H9 (cell line): ENCODE measurements at regions not wholly inside any gene's neighbourhood (a gene's known extent, or its start where the extent isn't known, plus 50 kb on each side); places are given as distances from the start of the nearest gene placed in this dataset.

ENCODE experiments used
- DNase-seq: peaks from one replicate; pipeline ENCODE4 v3.0.0-alpha.2; 2017
- H2AFZ ChIP-seq: one replicate; pipeline ENCODE4 v1.6.1; 2013; ENCODE audit warnings: mild to moderate bottlenecking, low read length, control low read depth, moderate library complexity
- H2AK5ac ChIP-seq: 2 replicates; pipeline ENCODE4 v1.6.1; 2013; ENCODE audit warnings: low read length, control low read depth, mixed read lengths; ENCODE audit not compliant: insufficient read length
- H2BK120ac ChIP-seq: one replicate; pipeline ENCODE4 v1.6.1; 2013; ENCODE audit warnings: low read depth, mild to moderate bottlenecking, low read length, control low read depth, inconsistent platforms; ENCODE audit not compliant: poor library complexity, severe bottlenecking
- H2BK12ac ChIP-seq: 2 replicates; pipeline ENCODE4 v1.6.1; 2013; ENCODE audit warnings: low read length, control low read depth, mixed read lengths, low read depth; ENCODE audit not compliant: insufficient read length
- H2BK15ac ChIP-seq: 2 replicates; pipeline ENCODE4 v1.6.1; 2013; ENCODE audit warnings: low read depth, low read length, control low read depth
- H2BK20ac ChIP-seq: one replicate; pipeline ENCODE4 v1.6.1; 2013; ENCODE audit warnings: low read depth, mild to moderate bottlenecking, low read length, control low read depth, inconsistent platforms; ENCODE audit not compliant: poor library complexity, severe bottlenecking
- H2BK5ac ChIP-seq: 2 replicates; pipeline ENCODE4 v1.6.1; 2013; ENCODE audit warnings: low read length, control low read depth, mixed read lengths; ENCODE audit not compliant: insufficient read length
- H3K14ac ChIP-seq: 2 replicates; pipeline ENCODE4 v1.6.1; 2013; ENCODE audit warnings: low read length, control low read depth; ENCODE audit not compliant: insufficient read depth
- H3K18ac ChIP-seq: 2 replicates; pipeline ENCODE4 v1.6.1; 2013; ENCODE audit warnings: low read depth, mild to moderate bottlenecking, mixed read lengths, low read length, control low read depth; ENCODE audit not compliant: insufficient read length
- H3K23ac ChIP-seq: 2 replicates; pipeline ENCODE4 v1.6.1; 2013; ENCODE audit warnings: low read length, control low read depth, mixed read lengths, low read depth; ENCODE audit not compliant: insufficient read length
- H3K23me2 ChIP-seq: 2 replicates; pipeline ENCODE4 v1.6.1; 2013; ENCODE audit warnings: low read depth, mild to moderate bottlenecking, mixed read lengths, low read length, control low read depth; ENCODE audit not compliant: insufficient read length, poor library complexity, severe bottlenecking
- H3K27ac ChIP-seq: 2 replicates; pipeline ENCODE4 v1.5.1; 2013; ENCODE audit warnings: low read length, control low read depth, mixed read lengths, low read depth; ENCODE audit not compliant: insufficient read length
- H3K27me3 ChIP-seq: 2 replicates; pipeline ENCODE4 v1.6.1; 2013; ENCODE audit warnings: low read length, control low read depth, inconsistent platforms; ENCODE audit not compliant: insufficient read depth
- H3K4ac ChIP-seq: 2 replicates; pipeline ENCODE4 v1.6.1; 2013; ENCODE audit warnings: low read depth, mild to moderate bottlenecking, control low read depth, inconsistent platforms, low read length, moderate library complexity
- H3K4me1 ChIP-seq: 2 replicates; pipeline ENCODE4 v1.6.1; 2013; ENCODE audit warnings: low read length, control low read depth, inconsistent platforms; ENCODE audit not compliant: insufficient read depth
- H3K4me2 ChIP-seq: 2 replicates; pipeline ENCODE4 v1.6.1; 2013; ENCODE audit warnings: low read length, control low read depth, mixed read lengths; ENCODE audit not compliant: insufficient read length, insufficient read depth
- H3K56ac ChIP-seq: 2 replicates; pipeline ENCODE4 v1.6.1; 2013; ENCODE audit warnings: low read depth, mild to moderate bottlenecking, mixed read lengths, low read length, control low read depth; ENCODE audit not compliant: insufficient read length
- H3K79me1 ChIP-seq: 2 replicates; pipeline ENCODE4 v1.6.1; 2013; ENCODE audit warnings: low read depth, mild to moderate bottlenecking, moderate library complexity, low read length, control low read depth, inconsistent platforms; ENCODE audit not compliant: insufficient read depth, poor library complexity, severe bottlenecking
- H3K79me2 ChIP-seq: 2 replicates; pipeline ENCODE4 v1.6.1; 2013; ENCODE audit warnings: low read length, control low read depth, inconsistent platforms; ENCODE audit not compliant: insufficient read depth
- H3K9ac ChIP-seq: 2 replicates; pipeline ENCODE4 v1.6.1; 2013; ENCODE audit warnings: low read length, control low read depth, mixed read lengths; ENCODE audit not compliant: insufficient read length; ENCODE audit errors: extremely low read depth
- H3K9me3 ChIP-seq: one replicate; pipeline ENCODE4 v1.6.1; 2013; ENCODE audit warnings: low read depth, low read length, inconsistent platforms; ENCODE audit not compliant: control insufficient read depth
- H3T11ph ChIP-seq: one replicate; pipeline ENCODE4 v1.6.1; 2013; ENCODE audit warnings: mild to moderate bottlenecking, low read length, control low read depth, inconsistent platforms
- H4K20me1 ChIP-seq: one replicate; pipeline ENCODE4 v1.6.1; 2013; ENCODE audit not compliant: control insufficient read depth, insufficient read length, insufficient read depth
- H4K5ac ChIP-seq: 2 replicates; pipeline ENCODE4 v1.6.1; 2013; ENCODE audit warnings: low read depth, mild to moderate bottlenecking, mixed read lengths, low read length, control low read depth; ENCODE audit not compliant: insufficient read length
- H4K8ac ChIP-seq: replicated peaks from 2 replicates; pipeline ENCODE4 v1.6.1; 2013; ENCODE audit warnings: low read length, control low read depth, mixed read lengths, low read depth; ENCODE audit not compliant: insufficient read length
- H4K91ac ChIP-seq: 2 replicates; pipeline ENCODE4 v1.6.1; 2013; ENCODE audit warnings: low read depth, mild to moderate bottlenecking, moderate library complexity, mixed read lengths, low read length, control low read depth; ENCODE audit not compliant: insufficient read length
- H3K27ac Mint-ChIP-seq, 3 experiments: 2 replicates in 2 of 3; 3 replicates in 1 of 3; pipeline ENCODE4 v1.8.0; 2020 to 2021; ENCODE audit warnings: mixed read lengths in 3 of 3, mild to moderate bottlenecking in 1 of 3, moderate library complexity in 1 of 3
- H3K27me3 Mint-ChIP-seq: 2 replicates; pipeline ENCODE4 v1.8.0; 2021; ENCODE audit warnings: low read depth, mild to moderate bottlenecking, moderate library complexity, mixed read lengths
- H3K36me3 Mint-ChIP-seq, 3 experiments: 2 replicates in 2 of 3; 3 replicates in 1 of 3; pipeline ENCODE4 v1.8.0; 2020 to 2021; ENCODE audit warnings: low read depth in 3 of 3, mixed read lengths in 3 of 3; ENCODE audit not compliant: insufficient read depth in 1 of 3
- H3K4me1 Mint-ChIP-seq, 2 experiments: 2 replicates each; pipeline ENCODE4 v1.8.0; 2020; ENCODE audit warnings: mixed read lengths in 2 of 2
- H3K4me3 Mint-ChIP-seq, 2 experiments: 2 replicates in 1 of 2; 3 replicates in 1 of 2; pipeline ENCODE4 v1.8.0; 2020 to 2021; ENCODE audit warnings: mild to moderate bottlenecking in 2 of 2, mixed read lengths in 2 of 2, moderate library complexity in 1 of 2
- H3K9me3 Mint-ChIP-seq, 2 experiments: 2 replicates in 1 of 2; 3 replicates in 1 of 2; pipeline ENCODE4 v1.8.0; 2020; ENCODE audit warnings: mild to moderate bottlenecking in 2 of 2, mixed read lengths in 2 of 2, moderate library complexity in 1 of 2
- CTCF ChIP-seq: fragments of 200-600 bp; sonication (generic); conservative IDR thresholded peaks from 3 replicates; pipeline ENCODE4 v1.8.0; 2021; ENCODE audit warnings: antibody characterized with exemption, mild to moderate bottlenecking
- WGBS: extraction: QIAGEN DNeasy Blood & Tissue Kit; methylation state at CpG from one replicate; pipeline ENCODE4 v1.1.7; 2013; ENCODE audit warnings: missing lambda C conversion rate, low lambda C conversion rate, mixed read lengths; ENCODE audit not compliant: insufficient read length; ENCODE audit errors: extremely low coverage; 5-methylcytosine and 5-hydroxymethylcytosine counted together

- Histone ChIP-seq H2BK5ac (no peak overlapping the region), H3T11ph (no peak overlapping the region), H4K91ac (no peak overlapping the region), H2BK15ac (no peak overlapping the region), H3K18ac (no peak overlapping the region), H3K14ac (no peak overlapping the region), H2AFZ (no peak overlapping the region), H3K79me2 (no peaks in the 10 kb centered on the region), H3K56ac (no peak overlapping the region), H3K9ac (no peak overlapping the region), H2AK5ac (no peak overlapping the region), H3K4me1 (no peaks in the 10 kb centered on the region), H3K9me3 (no peaks in the 10 kb centered on the region), H3K27me3 (no peaks in the 10 kb centered on the region), H2BK120ac (no peak overlapping the region), H3K4me2 (no peak overlapping the region), H2BK20ac (no peak overlapping the region), H2BK12ac (no peak overlapping the region), H3K23ac (no peak overlapping the region), H3K27ac (no peak overlapping the region), H4K8ac (no peak overlapping the region), H3K4ac (no peak overlapping the region), H3K23me2 (no peaks in the 10 kb centered on the region), H4K5ac (no peak overlapping the region), H3K79me1 (no peaks in the 10 kb centered on the region), H4K20me1 (no peaks in the 10 kb centered on the region)
- H3K4me1 Mint-ChIP-seq = peaks cover 2 to 21% of the 10 kb centered on the region in 2 experiments; a peak in 3 of 4 replicates
- H3K9me3 Mint-ChIP-seq = no peaks in the 10 kb centered on the region
- no CpG with 5 or more reads among the region's 4 CpGs for WGBS
- no peaks in the 10 kb centered on the region for H3K36me3 Mint-ChIP-seq
- TF ChIP-seq CTCF = no peak
- H3K27ac Mint-ChIP-seq = no peak overlapping the region; a peak in 1 of 7 replicates
- no peak overlapping the region for H3K4me3 Mint-ChIP-seq
- no peak for DNase-seq
- peaks cover 13% of the 10 kb centered on the region for H3K27me3 Mint-ChIP-seq
These were observed 521.2 kb downstream of the MED13L start for GRCh38 chr12:115756271-115756670.
